Activated naive CD4-positive, alpha-beta T cell treated with anti-CD3 and anti-CD28 coated beads for 36 hours (primary cell): ENCODE measurements at regions not wholly inside any gene's neighbourhood (a gene's known extent, or its start where the extent isn't known, plus 50 kb on each side); places are given as distances from the start of the nearest gene placed in this dataset.
"Not testable (repeated sequence)": the region's sequence is repeated elsewhere in the genome, so short reads cannot be mapped to it uniquely, and the experiment has no call there.

ENCODE experiments used
- CTCF ChIA-PET: fragments of 350-600 bp; sonication (Branson Sonifier 250); formaldehyde crosslinking; loops from one replicate; lab custom pipeline; 2021; ENCODE audit warnings: antibody characterized with exemption; lab: Charles Lee
- DNase-seq: peaks from one replicate; pipeline ENCODE4 v3.0.0-alpha.2; 2020
- H3K27ac Mint-ChIP-seq: one replicate; pipeline ENCODE4 v1.8.0; 2021; ENCODE audit warnings: mild to moderate bottlenecking, mixed read lengths
- H3K27me3 Mint-ChIP-seq: one replicate; pipeline ENCODE4 v1.8.0; 2021; ENCODE audit warnings: low read depth, mixed read lengths
- H3K36me3 Mint-ChIP-seq: one replicate; pipeline ENCODE4 v1.8.0; 2021; ENCODE audit warnings: low read depth, mixed read lengths
- H3K4me1 Mint-ChIP-seq: one replicate; pipeline ENCODE4 v1.8.0; 2021; ENCODE audit warnings: low read depth, mixed read lengths
- H3K4me3 Mint-ChIP-seq: one replicate; pipeline ENCODE4 v1.8.0; 2021; ENCODE audit warnings: mild to moderate bottlenecking, moderate library complexity, mixed read lengths
- H3K9me3 Mint-ChIP-seq: one replicate; pipeline ENCODE4 v1.8.0; 2021; ENCODE audit warnings: mixed read lengths
- intact Hi-C: fragments of 100-400 bp; cut with micrococcal nuclease; formaldehyde crosslinking; loops from one replicate; pipeline ENCODE4 v1.15.1; 2023

DNA sequence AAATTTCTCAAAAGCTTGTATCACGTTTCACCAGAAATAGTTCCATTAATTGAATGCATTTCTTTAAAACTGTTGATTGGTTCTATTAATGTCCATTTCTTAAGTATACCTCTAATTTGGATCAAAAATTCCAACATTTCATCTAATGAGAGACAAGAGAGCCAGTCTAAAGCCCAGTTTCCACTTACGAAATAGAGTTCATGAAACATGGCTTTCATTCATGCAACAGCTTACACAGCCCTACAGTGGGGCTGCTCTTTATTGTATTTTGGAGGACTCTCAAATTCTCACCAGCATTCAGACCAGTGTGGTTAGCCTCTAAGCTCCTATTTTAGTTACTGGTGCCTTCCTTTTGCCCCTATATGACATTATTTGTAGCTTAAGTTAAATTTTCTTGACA is 566.9 kb upstream of the RGMB start:
- Mint-ChIP-seq H3K27me3 (peaks cover 2% of the 10 kb centered on the region), H3K36me3 (no peaks in the 10 kb centered on the region), H3K27ac (no peak overlapping the region), H3K4me1 (no peaks in the 10 kb centered on the region), H3K9me3 (no peaks in the 10 kb centered on the region), H3K4me3 (no peak overlapping the region)
- CTCF ChIA-PET: no interaction called here
- DNase-seq: no peak
- intact Hi-C loops: no loop called here

DNA sequence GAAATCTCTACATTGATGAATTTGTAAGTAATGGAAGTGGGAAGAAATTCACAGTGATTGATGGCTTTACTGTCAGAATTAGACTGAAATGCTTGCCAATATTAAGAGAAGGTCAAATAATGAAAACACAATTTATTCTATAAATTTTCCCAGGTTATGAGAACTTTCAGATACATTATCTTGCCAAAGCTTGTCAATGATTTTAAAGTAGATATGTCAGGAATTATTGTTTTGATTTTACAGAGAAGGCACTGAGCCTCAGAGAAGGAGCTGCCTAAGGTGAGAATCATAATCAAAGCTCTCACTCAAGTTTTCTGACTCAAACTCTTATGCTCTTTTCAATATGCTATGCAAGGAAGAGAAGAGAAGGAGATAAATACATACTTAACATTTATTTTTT is 564.0 kb upstream of the RGMB start:
- Mint-ChIP-seq H3K9me3 (no peaks in the 10 kb centered on the region), H3K4me1 (no peaks in the 10 kb centered on the region), H3K27me3 (peaks cover 2% of the 10 kb centered on the region), H3K36me3 (no peaks in the 10 kb centered on the region), H3K27ac (no peak overlapping the region), H3K4me3 (no peak overlapping the region)
- CTCF ChIA-PET: no interaction called here
- no peak for DNase-seq
- intact Hi-C loops: no loop called here

DNA sequence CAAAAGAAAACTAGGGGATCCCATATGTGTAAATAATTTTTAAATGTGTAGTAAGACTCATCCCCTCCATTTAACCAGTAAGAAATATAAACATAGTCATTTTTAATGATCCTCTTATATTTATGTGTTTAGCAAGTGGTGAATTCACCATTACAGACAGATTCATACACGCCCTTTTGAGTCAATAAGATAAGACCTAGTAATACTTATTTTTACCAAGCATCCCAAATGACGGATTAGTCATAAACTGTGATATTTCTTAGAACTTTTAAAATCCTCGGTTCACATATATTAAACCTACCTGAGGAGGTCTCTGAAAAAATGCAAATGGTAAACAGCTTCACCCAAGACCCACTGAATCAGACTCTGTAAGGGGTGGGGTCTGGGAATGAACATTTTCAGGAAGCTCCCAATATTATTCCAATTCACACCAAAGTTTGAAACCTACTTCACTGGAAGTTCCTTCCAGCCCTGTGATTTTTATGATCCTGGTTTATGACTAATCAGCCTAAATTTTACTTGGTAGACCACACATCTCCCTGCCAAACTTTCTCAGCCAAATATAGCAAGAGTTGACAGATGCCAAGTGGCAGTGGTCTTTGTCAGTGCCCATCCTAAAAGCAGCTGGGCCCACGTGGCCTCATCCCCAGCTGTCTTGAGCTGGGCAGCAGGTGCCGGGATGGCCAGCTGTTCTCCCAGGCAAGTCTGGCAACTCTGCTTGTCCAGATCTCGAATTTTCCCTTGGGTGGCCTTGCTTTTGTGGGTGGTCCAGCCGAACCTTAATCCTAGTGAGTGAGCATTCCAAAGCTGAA is 559.0 kb upstream of the RGMB start:
- no peak overlapping the region for H3K27ac Mint-ChIP-seq
- peaks cover 2% of the 10 kb centered on the region for H3K4me1 Mint-ChIP-seq
- H3K27me3 Mint-ChIP-seq: no peaks in the 10 kb centered on the region
- no peak for DNase-seq
- no peaks in the 10 kb centered on the region for H3K36me3 Mint-ChIP-seq
- H3K4me3 Mint-ChIP-seq: no peak overlapping the region
- CTCF ChIA-PET: no interaction called here
- no peaks in the 10 kb centered on the region for H3K9me3 Mint-ChIP-seq
- intact Hi-C loops: no loop called here

DNA sequence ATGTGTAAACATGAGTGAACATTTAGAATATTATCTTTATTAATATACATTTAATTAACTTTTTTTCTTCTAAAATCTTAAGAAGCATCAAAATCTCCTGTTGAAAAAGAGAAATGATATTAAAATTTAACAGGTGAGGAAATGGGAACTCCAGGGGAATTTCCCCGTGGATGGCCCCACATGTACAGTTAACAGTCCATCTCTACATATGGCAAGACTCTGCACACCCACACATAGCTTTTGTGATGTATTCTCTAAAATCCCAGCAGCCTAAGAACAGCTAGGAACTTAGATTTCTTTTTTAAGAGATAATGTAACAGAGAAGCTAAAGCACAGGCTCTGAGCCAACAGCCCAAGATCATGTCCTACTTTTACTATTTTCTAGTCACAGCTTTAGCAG is 556.3 kb upstream of the RGMB start:
- intact Hi-C loops: no loop called here
- Mint-ChIP-seq H3K9me3 (no peaks in the 10 kb centered on the region), H3K4me1 (peaks cover 2% of the 10 kb centered on the region), H3K36me3 (no peaks in the 10 kb centered on the region), H3K27me3 (no peaks in the 10 kb centered on the region), H3K4me3 (no peak overlapping the region), H3K27ac (no peak overlapping the region)
- DNase-seq: no peak
- CTCF ChIA-PET: no interaction called here

DNA sequence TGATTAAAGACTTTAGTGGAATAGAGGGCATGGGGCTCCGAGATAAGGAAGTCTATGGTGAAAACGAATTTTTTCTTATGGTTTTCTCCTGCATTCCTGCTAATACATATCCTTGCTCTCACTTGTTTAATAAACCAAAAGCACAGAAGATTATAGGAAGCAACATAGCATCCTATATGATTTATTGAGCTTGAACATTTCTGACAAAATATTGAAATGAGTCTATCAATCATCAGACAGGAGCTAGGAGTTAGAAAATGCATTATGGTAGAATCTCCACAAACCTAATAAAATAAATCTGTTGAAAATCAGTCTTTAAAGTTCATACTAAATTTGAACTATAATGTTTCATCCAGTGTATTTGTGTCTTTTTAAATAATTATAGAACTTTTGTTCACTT is 554.6 kb upstream of the RGMB start:
- Mint-ChIP-seq H3K4me1 (peaks cover 2% of the 10 kb centered on the region), H3K27me3 (no peaks in the 10 kb centered on the region), H3K4me3 (no peak overlapping the region), H3K9me3 (no peaks in the 10 kb centered on the region), H3K36me3 (no peaks in the 10 kb centered on the region), H3K27ac (no peak overlapping the region)
- CTCF ChIA-PET: interaction anchor here (0.6 kb wide), 1 partner anchor 296 kb away, joined by 4 read pairs; no protein-coding TSS in a partner anchor
- intact Hi-C loops: no loop called here
- no peak for DNase-seq

DNA sequence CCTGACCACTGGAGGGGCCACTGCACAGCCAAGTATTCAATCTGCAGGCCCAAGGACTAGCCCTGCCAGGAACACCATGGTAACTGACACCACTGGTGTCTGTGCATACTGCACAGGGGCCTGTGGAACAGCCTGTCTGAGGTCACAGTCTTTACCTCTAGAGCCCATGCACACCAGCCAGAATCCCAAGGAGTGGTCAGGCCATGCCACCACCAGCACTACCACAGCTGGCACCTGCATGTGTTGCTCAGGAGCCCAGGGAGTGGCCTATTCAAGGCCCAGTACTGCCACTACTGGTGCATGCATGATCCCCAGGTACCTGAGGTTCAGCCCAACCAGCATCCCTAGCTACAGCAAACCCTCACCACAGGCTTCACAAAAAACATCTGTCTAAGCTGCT is 546.0 kb upstream of the RGMB start:
- Mint-ChIP-seq H3K4me3 (no peak overlapping the region), H3K4me1 (no peaks in the 10 kb centered on the region), H3K9me3 (peaks cover 19% of the 10 kb centered on the region), H3K27ac (no peak overlapping the region), H3K36me3 (no peaks in the 10 kb centered on the region), H3K27me3 (no peaks in the 10 kb centered on the region)
- intact Hi-C loops: no loop called here
- CTCF ChIA-PET: no interaction called here
- DNase-seq: no peak

DNA sequence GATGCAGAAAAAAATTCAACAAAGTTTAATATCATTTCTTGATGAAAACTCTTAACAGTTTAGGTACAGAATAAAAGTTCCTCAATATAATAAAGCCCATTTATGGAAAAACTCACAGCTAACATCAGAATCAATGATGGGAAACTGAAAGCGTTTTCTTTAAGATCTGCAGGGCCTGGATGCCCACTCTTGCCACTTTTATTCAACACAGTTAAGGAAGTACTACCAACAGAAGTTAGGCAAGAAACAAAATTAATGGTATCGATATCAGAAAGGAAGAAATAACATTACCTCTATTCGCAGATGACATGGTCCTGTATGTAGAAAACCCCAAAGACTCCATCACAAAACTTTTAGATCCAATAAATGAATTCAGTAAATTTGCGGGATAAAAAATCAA is 542.4 kb upstream of the RGMB start:
- H3K9me3 Mint-ChIP-seq: peaks cover 30% of the 10 kb centered on the region
- CTCF ChIA-PET: no interaction called here

DNA sequence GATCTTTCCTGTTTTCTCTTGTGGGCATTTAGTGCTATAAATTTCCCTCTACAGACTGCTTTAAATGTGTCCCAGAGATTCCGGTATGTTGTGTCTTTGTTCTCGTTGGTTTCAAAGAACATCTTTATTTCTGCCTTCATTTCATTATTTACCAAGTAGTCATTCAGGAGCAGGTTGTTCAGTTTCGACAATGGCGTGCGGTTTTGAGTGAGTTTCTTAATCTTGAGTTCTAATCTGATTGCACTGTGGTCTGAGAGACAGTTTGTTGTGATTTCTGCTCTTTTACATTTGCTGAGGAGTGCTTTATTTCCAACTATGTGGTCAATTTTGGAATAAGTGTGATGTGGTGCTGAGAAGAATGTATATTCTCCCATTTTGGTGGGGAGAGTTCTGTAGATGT is 535.7 kb upstream of the RGMB start:
- intact Hi-C loops, H3K27me3 Mint-ChIP-seq, H3K36me3 Mint-ChIP-seq, H3K4me3 Mint-ChIP-seq, H3K4me1 Mint-ChIP-seq, CTCF ChIA-PET, DNase-seq, H3K27ac Mint-ChIP-seq: not testable (repeated sequence)
- peaks cover 20% of the 10 kb centered on the region for H3K9me3 Mint-ChIP-seq

More for the DNA sequence above, 542.4 kb upstream of the RGMB start:
- Mint-ChIP-seq H3K4me1 (no peaks in the 10 kb centered on the region), H3K27me3 (no peaks in the 10 kb centered on the region), H3K36me3 (no peaks in the 10 kb centered on the region), H3K4me3 (no peak overlapping the region), H3K27ac (no peak overlapping the region)
- intact Hi-C loops: no loop called here
- DNase-seq: no peak

DNA sequence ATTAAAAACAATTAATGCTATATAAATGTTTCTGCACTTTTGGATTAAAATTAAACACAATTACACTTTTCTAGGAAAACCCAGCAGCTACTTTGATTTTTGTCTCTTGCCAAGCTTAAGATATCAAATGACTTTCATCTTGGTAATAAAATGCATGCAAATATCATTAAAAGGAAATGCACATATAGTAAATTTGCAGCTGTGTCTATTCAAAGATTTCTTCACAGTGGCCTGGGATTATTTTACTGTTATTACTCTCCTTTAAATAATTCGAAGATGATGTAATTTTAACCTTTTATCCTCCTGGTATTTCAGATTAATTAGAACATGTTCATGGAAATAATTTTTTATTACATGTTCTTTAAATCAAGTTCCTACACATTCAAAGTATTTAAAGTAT is 529.5 kb upstream of the RGMB start:
- CTCF ChIA-PET: no interaction called here
- Mint-ChIP-seq H3K36me3 (no peaks in the 10 kb centered on the region), H3K27ac (no peak overlapping the region), H3K27me3 (no peaks in the 10 kb centered on the region), H3K4me1 (no peaks in the 10 kb centered on the region), H3K4me3 (no peak overlapping the region), H3K9me3 (no peaks in the 10 kb centered on the region)
- intact Hi-C loops: no loop called here
- no peak for DNase-seq

DNA sequence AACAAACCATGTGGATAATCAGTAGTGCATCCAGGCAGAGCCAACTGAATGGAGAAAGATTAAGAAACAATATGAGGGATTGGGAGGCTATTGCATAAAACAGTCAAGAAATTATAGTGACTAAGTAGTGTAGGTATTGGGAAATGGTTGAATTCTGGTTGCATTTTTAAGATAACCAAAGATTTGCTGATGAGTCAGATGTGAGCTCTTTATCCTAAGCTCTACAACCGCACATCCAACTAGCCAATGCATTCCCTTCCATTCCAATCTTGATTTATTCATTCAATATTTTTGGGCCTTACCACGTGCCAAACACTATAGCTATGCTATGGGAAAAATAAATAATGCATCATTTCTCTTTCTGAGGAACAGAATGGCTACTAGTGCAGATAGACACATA is 524.5 kb upstream of the RGMB start:
- CTCF ChIA-PET: no interaction called here
- no peak overlapping the region for H3K4me3 Mint-ChIP-seq
- no peaks in the 10 kb centered on the region for H3K36me3 Mint-ChIP-seq

DNA sequence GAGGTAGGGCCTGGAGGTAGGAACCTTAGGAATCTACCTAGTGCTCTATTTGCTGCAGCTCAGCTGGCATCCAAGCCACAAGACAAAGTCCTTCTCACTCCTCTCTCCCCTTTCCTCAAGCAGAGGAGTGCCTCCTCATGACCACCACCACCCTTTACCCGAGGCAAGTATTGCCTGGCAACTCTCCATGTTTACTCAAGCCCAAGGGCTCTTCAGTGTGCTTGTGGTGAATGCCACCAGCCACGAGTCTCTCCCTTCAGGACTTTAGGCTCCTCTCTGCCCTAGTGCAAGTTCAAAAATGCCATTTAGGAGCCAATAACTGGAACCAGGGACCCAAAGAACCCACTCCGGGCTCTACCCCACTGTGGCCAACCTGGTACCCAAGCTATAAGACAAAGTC is 514.5 kb upstream of the RGMB start:
- intact Hi-C loops: no loop called here
- peaks cover 2% of the 10 kb centered on the region for H3K27me3 Mint-ChIP-seq
- no peaks in the 10 kb centered on the region for H3K9me3 Mint-ChIP-seq
- no peaks in the 10 kb centered on the region for H3K4me1 Mint-ChIP-seq
- DNase-seq: no peak
- CTCF ChIA-PET: no interaction called here
- H3K27ac Mint-ChIP-seq: no peak overlapping the region
- no peaks in the 10 kb centered on the region for H3K36me3 Mint-ChIP-seq
- H3K4me3 Mint-ChIP-seq: no peak overlapping the region

More for the DNA sequence above, 524.5 kb upstream of the RGMB start:
- Mint-ChIP-seq H3K27me3 (no peaks in the 10 kb centered on the region), H3K4me1 (no peaks in the 10 kb centered on the region), H3K27ac (no peak overlapping the region), H3K9me3 (no peaks in the 10 kb centered on the region)
- no peak for DNase-seq
- intact Hi-C loops: no loop called here

DNA sequence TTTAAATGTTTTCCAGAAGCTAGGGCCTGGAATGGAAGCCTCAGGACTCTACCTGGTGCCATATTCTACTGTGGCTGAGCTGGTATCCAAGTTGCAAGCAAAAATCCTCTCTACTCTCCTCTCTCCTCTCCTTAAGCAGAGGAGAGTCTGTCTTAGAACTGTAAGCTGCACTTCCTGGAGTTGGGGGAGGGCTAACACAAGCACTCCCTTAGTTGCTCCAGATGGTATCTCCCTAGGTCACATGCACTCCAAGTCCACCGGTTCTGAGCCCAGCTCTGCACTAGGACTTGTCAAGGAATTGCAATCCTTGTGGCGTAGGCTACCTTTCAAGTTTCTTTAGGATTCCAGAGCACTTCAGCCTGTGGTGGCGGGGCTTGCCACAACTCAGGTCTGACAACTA is 513.9 kb upstream of the RGMB start:
- H3K4me1 Mint-ChIP-seq: no peaks in the 10 kb centered on the region
- H3K27ac Mint-ChIP-seq: no peak overlapping the region
- H3K27me3 Mint-ChIP-seq: peaks cover 2% of the 10 kb centered on the region
- no peak for DNase-seq
- intact Hi-C loops: no loop called here
- H3K36me3 Mint-ChIP-seq: no peaks in the 10 kb centered on the region
- H3K4me3 Mint-ChIP-seq: no peak overlapping the region
- H3K9me3 Mint-ChIP-seq: no peaks in the 10 kb centered on the region
- CTCF ChIA-PET: interaction anchor here (0.7 kb wide), 1 partner anchor 30 kb away, joined by 3 read pairs; no protein-coding TSS in a partner anchor

DNA sequence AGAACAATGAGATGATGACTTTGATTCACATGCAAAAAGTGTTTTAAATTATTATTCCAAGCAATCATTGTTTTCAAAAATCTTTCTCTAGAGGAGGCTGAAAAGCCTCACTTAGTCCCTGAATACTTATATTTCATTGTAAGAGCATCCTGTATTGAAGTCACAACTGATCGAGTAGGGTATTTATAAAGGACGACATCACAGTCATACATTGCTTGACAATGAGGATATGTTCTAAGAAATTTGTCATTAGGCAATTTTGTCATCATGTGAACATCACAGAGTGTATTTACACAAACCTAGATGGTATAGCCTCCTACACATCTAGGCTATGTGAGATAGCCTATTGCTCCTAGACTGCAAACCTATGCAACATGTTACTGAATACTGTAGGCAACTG is 510.4 kb upstream of the RGMB start:
- H3K36me3 Mint-ChIP-seq: no peaks in the 10 kb centered on the region
- H3K27ac Mint-ChIP-seq: no peak overlapping the region
- H3K9me3 Mint-ChIP-seq: no peaks in the 10 kb centered on the region
- CTCF ChIA-PET: no interaction called here
- DNase-seq: no peak
- peaks cover 2% of the 10 kb centered on the region for H3K27me3 Mint-ChIP-seq
- no peak overlapping the region for H3K4me3 Mint-ChIP-seq
- intact Hi-C loops: no loop called here
- H3K4me1 Mint-ChIP-seq: no peaks in the 10 kb centered on the region
